Uterus (tissue), 3 donors: ENCODE measurements at regions not wholly inside any gene's neighbourhood (a gene's known extent, or its start where the extent isn't known, plus 50 kb on each side); places are given as distances from the start of the nearest gene placed in this dataset.

Source experiments
- DNase-seq, 2 donors: peaks; one replicate each; pipeline ENCODE4 v3.0.0-alpha.2; 2019 to 2020
- H3K27ac ChIP-seq, 2 donors: fragments of 200-600 bp; sonication (generic); 1 replicate in 1 of 2; 2 replicates in 1 of 2; pipeline ENCODE4 v1.5.1; 2016 to 2018
- H3K27me3 ChIP-seq, 2 donors: fragments of 200-600 bp; sonication (generic); one replicate each; pipeline ENCODE4 v1.5.1; 2018 to 2019; ENCODE audit warnings: control low read depth in 1 of 2
- H3K36me3 ChIP-seq, 2 donors: fragments of 200-600 bp; sonication (generic); one replicate each; pipeline ENCODE4 v1.5.1; 2019; ENCODE audit warnings: control low read depth in 1 of 2
- H3K4me1 ChIP-seq, 2 donors: fragments of 200-600 bp; sonication (generic); one replicate each; pipeline ENCODE4 v1.5.1; 2018 to 2019; ENCODE audit warnings: control low read depth in 1 of 2
- H3K4me3 ChIP-seq, 2 donors: fragments of 200-600 bp; sonication (generic); 1 replicate in 1 of 2; 2 replicates in 1 of 2; pipeline ENCODE4 v1.5.1; 2018 to 2019; ENCODE audit warnings: mild to moderate bottlenecking in 1 of 2
- H3K9me3 ChIP-seq, 2 donors: fragments of 200-600 bp; sonication (generic); one replicate each; pipeline ENCODE4 v1.5.1; 2019; ENCODE audit warnings: control low read depth in 1 of 2
- POLR2A ChIP-seq, 2 donors: fragments of 450-650 bp; IDR thresholded peaks; one replicate each; pipeline ENCODE4 v1.6.1; 2016; ENCODE audit warnings: antibody characterized with exemption in 2 of 2, mild to moderate bottlenecking in 1 of 2, moderate library complexity in 1 of 2
- intact Hi-C: fragments of 100-400 bp; cut with DNase I; formaldehyde crosslinking; loops from one replicate; pipeline ENCODE4 v1.15.1; 2023; ENCODE audit warnings: low total_unique reads
- TF ChIP-seq, protein P1 (sequence below), 4 experiments: fragments of 200-600 bp in 2 of 4; fragments of 450-650 bp in 2 of 4; sonication (generic) in 2 of 4; IDR thresholded peaks; one replicate each; pipeline ENCODE4 v1.5.1; 2016 to 2019; ENCODE audit warnings: antibody characterized with exemption in 4 of 4, mild to moderate bottlenecking in 2 of 4, moderate library complexity in 1 of 4
- donor health status: DM: yes; HTN: yes; CAD: no.

GRCh38 chr4:15234116-15234855, 193.5 kb upstream of the C1QTNF7 start:
- intact Hi-C loops, result loop anchor here (5.0 kb wide), 1 partner anchor 223 kb away; no protein-coding TSS in a partner anchor
- no peaks in the 10 kb centered on the region for H3K9me3 ChIP-seq
- H3K27me3 ChIP-seq, result no peaks in the 10 kb centered on the region
- peak overlapping the region; percentile 48 to 61 for H3K27ac ChIP-seq
- peaks cover 0 to 12% of the 10 kb centered on the region in 2 donors for H3K4me1 ChIP-seq
- no peak overlapping the region for H3K4me3 ChIP-seq
- no peak for TF ChIP-seq POLR2A (IDR thresholded peaks at IDR 0.05)
- TF ChIP-seq, protein P1, sequence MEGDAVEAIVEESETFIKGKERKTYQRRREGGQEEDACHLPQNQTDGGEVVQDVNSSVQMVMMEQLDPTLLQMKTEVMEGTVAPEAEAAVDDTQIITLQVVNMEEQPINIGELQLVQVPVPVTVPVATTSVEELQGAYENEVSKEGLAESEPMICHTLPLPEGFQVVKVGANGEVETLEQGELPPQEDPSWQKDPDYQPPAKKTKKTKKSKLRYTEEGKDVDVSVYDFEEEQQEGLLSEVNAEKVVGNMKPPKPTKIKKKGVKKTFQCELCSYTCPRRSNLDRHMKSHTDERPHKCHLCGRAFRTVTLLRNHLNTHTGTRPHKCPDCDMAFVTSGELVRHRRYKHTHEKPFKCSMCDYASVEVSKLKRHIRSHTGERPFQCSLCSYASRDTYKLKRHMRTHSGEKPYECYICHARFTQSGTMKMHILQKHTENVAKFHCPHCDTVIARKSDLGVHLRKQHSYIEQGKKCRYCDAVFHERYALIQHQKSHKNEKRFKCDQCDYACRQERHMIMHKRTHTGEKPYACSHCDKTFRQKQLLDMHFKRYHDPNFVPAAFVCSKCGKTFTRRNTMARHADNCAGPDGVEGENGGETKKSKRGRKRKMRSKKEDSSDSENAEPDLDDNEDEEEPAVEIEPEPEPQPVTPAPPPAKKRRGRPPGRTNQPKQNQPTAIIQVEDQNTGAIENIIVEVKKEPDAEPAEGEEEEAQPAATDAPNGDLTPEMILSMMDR (IDR thresholded peaks at IDR 0.05), result no peak
- no peaks in the 10 kb centered on the region for H3K36me3 ChIP-seq
- peak in 1 of 2 donors; percentile 35 for DNase-seq

GRCh38 chr4:15234856-15235126, 193.0 kb upstream of the C1QTNF7 start:
- peaks cover 0 to 12% of the 10 kb centered on the region in 2 donors for H3K4me1 ChIP-seq

GRCh38 chr4:15235135-15235534, 192.7 kb upstream of the C1QTNF7 start:
- no peaks in the 10 kb centered on the region for H3K36me3 ChIP-seq
- peaks cover 0 to 12% of the 10 kb centered on the region in 2 donors for H3K4me1 ChIP-seq
- no peak for TF ChIP-seq POLR2A (IDR thresholded peaks at IDR 0.05)
- TF ChIP-seq, protein P1 (IDR thresholded peaks at IDR 0.05), result no peak
- H3K4me3 ChIP-seq, result no peak overlapping the region
- H3K9me3 ChIP-seq, result no peaks in the 10 kb centered on the region
- no peak for DNase-seq
- peak overlapping the region; percentile 48 to 61 for H3K27ac ChIP-seq
- intact Hi-C loops, result no loop called here
- H3K27me3 ChIP-seq, result no peaks in the 10 kb centered on the region

More at GRCh38 chr4:15234856-15235126, 193.0 kb upstream of the C1QTNF7 start:
- no peaks in the 10 kb centered on the region for H3K36me3 ChIP-seq
- peak; percentile 36 to 70 for DNase-seq
- H3K9me3 ChIP-seq, result no peaks in the 10 kb centered on the region
- H3K27ac ChIP-seq, result peak overlapping the region; percentile 48 to 61
- intact Hi-C loops, result loop anchor here (5.0 kb wide), 1 partner anchor 223 kb away; no protein-coding TSS in a partner anchor
- H3K27me3 ChIP-seq, result no peaks in the 10 kb centered on the region
- TF ChIP-seq POLR2A (IDR thresholded peaks at IDR 0.05), result no peak
- TF ChIP-seq, protein P1 (IDR thresholded peaks at IDR 0.05), result no peak
- H3K4me3 ChIP-seq, result no peak overlapping the region

DNA sequence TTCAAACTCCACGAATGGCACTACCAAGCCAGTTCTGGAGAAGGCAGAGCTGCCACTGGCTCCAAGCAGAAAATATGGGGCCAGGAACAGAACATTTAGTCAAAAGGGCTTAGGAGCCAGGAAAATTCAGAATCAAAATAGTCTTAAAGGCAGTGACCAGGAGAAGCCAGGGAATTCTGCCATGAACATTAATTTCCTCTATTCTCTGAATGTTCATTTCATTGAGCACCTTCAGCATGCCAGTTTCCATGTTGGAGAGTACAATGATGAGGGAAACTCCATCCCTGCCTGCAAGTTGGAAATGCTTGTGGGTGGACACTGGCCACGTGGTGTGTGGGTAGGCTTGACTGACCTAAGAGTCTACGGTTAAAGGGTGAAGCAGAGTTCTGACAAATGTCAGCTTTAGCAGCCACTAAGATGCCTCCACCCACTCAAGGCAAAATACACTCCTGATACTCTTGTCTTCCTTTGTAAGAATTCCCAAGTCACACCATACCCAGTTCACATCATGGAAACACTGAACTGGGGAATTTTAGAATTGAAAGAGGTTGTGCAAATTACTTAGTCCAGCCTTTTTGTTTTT, 190.1 kb upstream of the C1QTNF7 start:
- intact Hi-C loops, result no loop called here
- TF ChIP-seq POLR2A (IDR thresholded peaks at IDR 0.05), result no peak
- TF ChIP-seq, protein P1 (IDR thresholded peaks at IDR 0.05), result no peak
- peaks cover 0 to under 1% of the 10 kb centered on the region in 2 donors for H3K4me1 ChIP-seq
- no peaks in the 10 kb centered on the region for H3K27me3 ChIP-seq
- no peak for DNase-seq
- no peaks in the 10 kb centered on the region for H3K36me3 ChIP-seq
- no peak overlapping the region for H3K27ac ChIP-seq
- H3K9me3 ChIP-seq, result no peaks in the 10 kb centered on the region
- H3K4me3 ChIP-seq, result no peak overlapping the region

DNA sequence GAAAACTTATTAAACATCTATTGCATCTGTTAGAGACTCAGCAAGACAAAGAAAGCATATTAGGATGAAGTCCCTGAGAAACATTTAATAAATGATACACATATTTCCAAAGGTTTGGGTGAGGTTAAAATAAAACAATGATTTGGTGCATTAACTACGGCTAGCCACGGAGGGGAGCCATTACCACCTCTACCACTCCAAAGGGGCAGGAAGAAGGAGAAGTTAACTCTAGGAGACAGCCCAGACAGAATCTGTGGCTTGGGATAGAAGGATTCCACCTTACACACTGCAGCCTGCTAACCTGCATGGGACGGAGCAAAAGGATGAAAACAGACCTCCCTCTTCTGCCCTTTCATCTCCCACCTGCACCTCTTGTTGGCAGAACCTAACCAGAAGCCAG, 189.1 kb upstream of the C1QTNF7 start:
- TF ChIP-seq, protein P1 (IDR thresholded peaks at IDR 0.05), result peak; percentile 20 to 49 (median 32)
- TF ChIP-seq POLR2A (IDR thresholded peaks at IDR 0.05), result no peak
- Histone ChIP-seq H3K27me3 (no peaks in the 10 kb centered on the region), H3K9me3 (no peaks in the 10 kb centered on the region), H3K4me1 (no peaks in the 10 kb centered on the region), H3K27ac (no peak overlapping the region), H3K4me3 (no peak overlapping the region), H3K36me3 (no peaks in the 10 kb centered on the region)
- no peak for DNase-seq
- intact Hi-C loops, result no loop called here
